Erythroblast (primary cell): ENCODE measurements at regions not wholly inside any gene's neighbourhood (a gene's known extent, or its start where the extent isn't known, plus 50 kb on each side); places are given as distances from the start of the nearest gene placed in this dataset.

Source experiments
- GATA1 ChIP-seq: IDR thresholded peaks from 2 replicates; pipeline ENCODE4 v1.6.1; 2011; ENCODE audit warnings: low read depth, mild to moderate bottlenecking, control low read depth, low read length, moderate library complexity
- POLR2A ChIP-seq: IDR thresholded peaks from 2 replicates; pipeline ENCODE4 v1.6.1; 2011; ENCODE audit warnings: mild to moderate bottlenecking, low read length

DNA sequence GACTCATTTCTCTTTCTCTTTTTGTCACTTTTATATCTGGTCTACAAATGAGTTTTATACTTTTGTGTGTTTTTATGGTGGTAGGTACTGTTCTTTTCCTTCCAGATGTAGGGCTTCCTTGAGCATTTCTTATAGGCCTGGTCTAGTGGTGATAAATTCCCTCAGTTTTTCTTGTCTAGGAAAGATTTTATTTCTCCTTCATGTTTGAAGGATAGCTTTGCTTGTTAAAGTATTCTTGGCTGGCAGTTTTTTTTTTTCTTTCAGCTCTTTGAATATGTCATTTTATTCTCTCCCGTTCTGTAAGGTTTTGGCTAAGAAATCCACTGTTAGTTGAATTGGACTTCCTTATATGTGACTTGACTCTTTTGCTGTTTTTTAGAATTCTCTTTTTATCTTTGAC, 292.7 kb downstream of the RPS24 start:
- no peak for TF ChIP-seq POLR2A
- TF ChIP-seq GATA1 = no peak
